GM23338 (cell line): ENCODE measurements at regions not wholly inside any gene's neighbourhood (a gene's known extent, or its start where the extent isn't known, plus 50 kb on each side); places are given as distances from the start of the nearest gene placed in this dataset.

Source experiments
- ATAC-seq: fragments of 200-7000 bp; cut with Tn5 transposase; 3 replicates; pipeline ENCODE4 v1.9.1; 2020
- DNase-seq: peaks from one replicate; pipeline ENCODE4 v3.0.0-alpha.2; 2015; ENCODE audit warnings: low spot score
- H2AFZ ChIP-seq: fragments of 200-600 bp; sonication (generic); 2 replicates; pipeline ENCODE4 v1.8.0; 2016; ENCODE audit warnings: antibody characterized with exemption, mild to moderate bottlenecking, moderate library complexity
- H3F3A ChIP-seq: fragments of 200-600 bp; sonication (generic); replicated peaks from 2 replicates; pipeline ENCODE4 v1.8.0; 2017; ENCODE audit warnings: antibody characterized with exemption, mixed run types, low read depth
- H3K27ac ChIP-seq: fragments of 200-600 bp; sonication (generic); 2 replicates; pipeline ENCODE4 v1.6.1; 2016; ENCODE audit warnings: low read depth
- H3K27me3 ChIP-seq: fragments of 200-600 bp; sonication (generic); 2 replicates; pipeline ENCODE4 v1.8.0; 2016; ENCODE audit warnings: mild to moderate bottlenecking, mixed run types, moderate library complexity; ENCODE audit not compliant: insufficient read depth
- H3K36me3 ChIP-seq: fragments of 200-600 bp; sonication (generic); 2 replicates; pipeline ENCODE4 v1.8.0; 2016; ENCODE audit warnings: mild to moderate bottlenecking; ENCODE audit not compliant: insufficient read depth
- H3K4me1 ChIP-seq: fragments of 200-600 bp; sonication (generic); 2 replicates; pipeline ENCODE4 v1.8.0; 2016; ENCODE audit warnings: mild to moderate bottlenecking, moderate library complexity; ENCODE audit not compliant: insufficient read depth
- H3K4me2 ChIP-seq: fragments of 200-600 bp; sonication (generic); 2 replicates; pipeline ENCODE4 v1.7.1; 2017; ENCODE audit warnings: mixed run types
- H3K4me3 ChIP-seq: fragments of 200-600 bp; sonication (generic); 2 replicates; pipeline ENCODE4 v1.6.1; 2016; ENCODE audit warnings: mixed run types
- H3K79me2 ChIP-seq: fragments of 200-600 bp; sonication (generic); replicated peaks from 2 replicates; pipeline ENCODE4 v1.8.0; 2017; ENCODE audit warnings: mild to moderate bottlenecking; ENCODE audit not compliant: insufficient read depth
- H3K9me2 ChIP-seq: fragments of 200-600 bp; sonication (generic); 2 replicates; pipeline ENCODE4 v1.8.0; 2017; ENCODE audit not compliant: insufficient read depth
- H4K20me1 ChIP-seq: fragments of 200-600 bp; sonication (generic); replicated peaks from 2 replicates; pipeline ENCODE4 v1.8.0; 2017; ENCODE audit warnings: mild to moderate bottlenecking; ENCODE audit not compliant: insufficient read depth
- H3K27ac Mint-ChIP-seq: 2 replicates; pipeline ENCODE4 v1.8.0; 2020; ENCODE audit warnings: inconsistent platforms, mild to moderate bottlenecking, moderate library complexity, mixed read lengths
- H3K27me3 Mint-ChIP-seq: 3 replicates; pipeline ENCODE4 v1.8.0; 2022; ENCODE audit warnings: low read depth, mild to moderate bottlenecking, moderate library complexity, mixed read lengths, inconsistent platforms; ENCODE audit not compliant: insufficient read depth, poor library complexity
- H3K36me3 Mint-ChIP-seq: 3 replicates; pipeline ENCODE4 v1.8.0; 2021; ENCODE audit warnings: low read depth, mild to moderate bottlenecking, inconsistent platforms, moderate library complexity, mixed read lengths
- H3K4me1 Mint-ChIP-seq: 3 replicates; pipeline ENCODE4 v1.8.0; 2020; ENCODE audit warnings: mild to moderate bottlenecking, inconsistent platforms, mixed read lengths
- H3K4me3 Mint-ChIP-seq: 3 replicates; pipeline ENCODE4 v1.8.0; 2021; ENCODE audit warnings: moderate library complexity, mild to moderate bottlenecking, inconsistent platforms, mixed read lengths
- H3K9me3 Mint-ChIP-seq: 3 replicates; pipeline ENCODE4 v1.8.0; 2020; ENCODE audit warnings: moderate library complexity, mild to moderate bottlenecking, inconsistent platforms, mixed read lengths
- CREB1 ChIP-seq: fragments of 250-450 bp; sonication (Bioruptor Pico); IDR thresholded peaks from 2 replicates; pipeline ENCODE4 v1.5.0; 2020; ENCODE audit warnings: low read depth, mild to moderate bottlenecking, moderate library complexity
- EZH2phosphoT487 ChIP-seq: fragments of 200-600 bp; sonication (generic); IDR thresholded peaks from one replicate; pipeline ENCODE4 v1.8.1; 2018; ENCODE audit warnings: antibody characterized with exemption; ENCODE audit not compliant: unreplicated experiment
- POLR2AphosphoS5 ChIP-seq: IDR thresholded peaks from 2 replicates; pipeline ENCODE4 v1.6.1; 2016; ENCODE audit warnings: antibody characterized with exemption, low read depth
- ZNF114 ChIP-seq: fragments of 250-450 bp; sonication (Bioruptor Pico); IDR thresholded peaks from 2 replicates; pipeline ENCODE4 v1.5.0; 2020; ENCODE audit warnings: mild to moderate bottlenecking, moderate library complexity
- TF ChIP-seq, protein P1 (sequence below): fragments of 250-450 bp; sonication (Bioruptor Pico); IDR thresholded peaks from 2 replicates; pipeline ENCODE4 v1.5.0; 2020; ENCODE audit warnings: mild to moderate bottlenecking, moderate library complexity

DNA sequence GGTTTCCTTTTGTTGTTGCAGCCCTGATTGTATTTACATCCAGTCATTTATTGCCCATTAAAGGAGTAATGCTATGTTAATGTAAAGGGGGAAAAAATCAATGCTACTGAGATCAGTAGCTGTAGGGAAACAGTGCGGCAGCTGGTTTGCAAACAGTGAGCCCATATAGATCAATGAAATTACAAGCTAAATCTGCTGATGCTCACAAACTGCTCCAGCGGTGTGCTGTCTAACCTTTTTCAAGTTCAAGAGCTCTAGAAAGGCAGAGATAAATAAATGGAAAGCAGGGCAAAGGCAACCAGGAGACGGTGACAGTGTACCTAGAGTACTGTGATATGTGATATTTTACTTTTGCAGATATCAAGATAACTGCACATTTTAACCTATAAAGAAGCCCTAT is 449.0 kb upstream of the MMS22L start:
- H3K79me2 ChIP-seq, result no peaks in the 10 kb centered on the region
- H3K4me2 ChIP-seq, result no peak overlapping the region
- H3K4me1 ChIP-seq, result peaks cover 5% of the 10 kb centered on the region; the same call in 1 of the 2 replicates
- peaks cover 6% of the 10 kb centered on the region; the same call in 2 of the 3 replicates for H3K4me1 Mint-ChIP-seq
- DNase-seq (no peak), ATAC-seq (no peak)
- TF ChIP-seq CREB1 (CRISPR knock-in tag) (no peak), EZH2phosphoT487 (no peak), POLR2AphosphoS5 (no peak), ZNF114 (CRISPR knock-in tag) (no peak)
- TF ChIP-seq, protein P1, sequence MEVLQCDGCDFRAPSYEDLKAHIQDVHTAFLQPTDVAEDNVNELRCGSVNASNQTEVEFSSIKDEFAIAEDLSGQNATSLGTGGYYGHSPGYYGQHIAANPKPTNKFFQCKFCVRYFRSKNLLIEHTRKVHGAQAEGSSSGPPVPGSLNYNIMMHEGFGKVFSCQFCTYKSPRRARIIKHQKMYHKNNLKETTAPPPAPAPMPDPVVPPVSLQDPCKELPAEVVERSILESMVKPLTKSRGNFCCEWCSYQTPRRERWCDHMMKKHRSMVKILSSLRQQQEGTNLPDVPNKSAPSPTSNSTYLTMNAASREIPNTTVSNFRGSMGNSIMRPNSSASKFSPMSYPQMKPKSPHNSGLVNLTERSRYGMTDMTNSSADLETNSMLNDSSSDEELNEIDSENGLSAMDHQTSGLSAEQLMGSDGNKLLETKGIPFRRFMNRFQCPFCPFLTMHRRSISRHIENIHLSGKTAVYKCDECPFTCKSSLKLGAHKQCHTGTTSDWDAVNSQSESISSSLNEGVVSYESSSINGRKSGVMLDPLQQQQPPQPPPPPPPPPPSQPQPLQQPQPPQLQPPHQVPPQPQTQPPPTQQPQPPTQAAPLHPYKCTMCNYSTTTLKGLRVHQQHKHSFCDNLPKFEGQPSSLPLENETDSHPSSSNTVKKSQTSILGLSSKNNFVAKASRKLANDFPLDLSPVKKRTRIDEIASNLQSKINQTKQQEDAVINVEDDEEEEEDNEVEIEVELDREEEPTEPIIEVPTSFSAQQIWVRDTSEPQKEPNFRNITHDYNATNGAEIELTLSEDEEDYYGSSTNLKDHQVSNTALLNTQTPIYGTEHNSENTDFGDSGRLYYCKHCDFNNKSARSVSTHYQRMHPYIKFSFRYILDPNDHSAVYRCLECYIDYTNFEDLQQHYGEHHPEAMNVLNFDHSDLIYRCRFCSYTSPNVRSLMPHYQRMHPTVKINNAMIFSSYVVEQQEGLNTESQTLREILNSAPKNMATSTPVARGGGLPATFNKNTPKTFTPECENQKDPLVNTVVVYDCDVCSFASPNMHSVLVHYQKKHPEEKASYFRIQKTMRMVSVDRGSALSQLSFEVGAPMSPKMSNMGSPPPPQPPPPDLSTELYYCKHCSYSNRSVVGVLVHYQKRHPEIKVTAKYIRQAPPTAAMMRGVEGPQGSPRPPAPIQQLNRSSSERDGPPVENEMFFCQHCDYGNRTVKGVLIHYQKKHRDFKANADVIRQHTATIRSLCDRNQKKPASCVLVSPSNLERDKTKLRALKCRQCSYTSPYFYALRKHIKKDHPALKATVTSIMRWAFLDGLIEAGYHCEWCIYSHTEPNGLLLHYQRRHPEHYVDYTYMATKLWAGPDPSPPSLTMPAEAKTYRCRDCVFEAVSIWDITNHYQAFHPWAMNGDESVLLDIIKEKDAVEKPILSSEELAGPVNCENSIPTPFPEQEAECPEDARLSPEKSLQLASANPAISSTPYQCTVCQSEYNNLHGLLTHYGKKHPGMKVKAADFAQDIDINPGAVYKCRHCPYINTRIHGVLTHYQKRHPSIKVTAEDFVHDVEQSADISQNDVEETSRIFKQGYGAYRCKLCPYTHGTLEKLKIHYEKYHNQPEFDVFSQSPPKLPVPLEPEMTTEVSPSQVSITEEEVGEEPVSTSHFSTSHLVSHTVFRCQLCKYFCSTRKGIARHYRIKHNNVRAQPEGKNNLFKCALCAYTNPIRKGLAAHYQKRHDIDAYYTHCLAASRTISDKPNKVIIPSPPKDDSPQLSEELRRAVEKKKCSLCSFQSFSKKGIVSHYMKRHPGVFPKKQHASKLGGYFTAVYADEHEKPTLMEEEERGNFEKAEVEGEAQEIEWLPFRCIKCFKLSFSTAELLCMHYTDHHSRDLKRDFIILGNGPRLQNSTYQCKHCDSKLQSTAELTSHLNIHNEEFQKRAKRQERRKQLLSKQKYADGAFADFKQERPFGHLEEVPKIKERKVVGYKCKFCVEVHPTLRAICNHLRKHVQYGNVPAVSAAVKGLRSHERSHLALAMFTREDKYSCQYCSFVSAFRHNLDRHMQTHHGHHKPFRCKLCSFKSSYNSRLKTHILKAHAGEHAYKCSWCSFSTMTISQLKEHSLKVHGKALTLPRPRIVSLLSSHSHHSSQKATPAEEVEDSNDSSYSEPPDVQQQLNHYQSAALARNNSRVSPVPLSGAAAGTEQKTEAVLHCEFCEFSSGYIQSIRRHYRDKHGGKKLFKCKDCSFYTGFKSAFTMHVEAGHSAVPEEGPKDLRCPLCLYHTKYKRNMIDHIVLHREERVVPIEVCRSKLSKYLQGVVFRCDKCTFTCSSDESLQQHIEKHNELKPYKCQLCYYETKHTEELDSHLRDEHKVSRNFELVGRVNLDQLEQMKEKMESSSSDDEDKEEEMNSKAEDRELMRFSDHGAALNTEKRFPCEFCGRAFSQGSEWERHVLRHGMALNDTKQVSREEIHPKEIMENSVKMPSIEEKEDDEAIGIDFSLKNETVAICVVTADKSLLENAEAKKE (CRISPR knock-in tag), result no peak
- H3K4me3 ChIP-seq, result no peak overlapping the region
- H3K27ac ChIP-seq, result no peak overlapping the region
- H3K36me3 Mint-ChIP-seq, result no peaks in the 10 kb centered on the region
- H3F3A ChIP-seq, result no peaks in the 10 kb centered on the region
- H3K9me2 ChIP-seq, result no peaks in the 10 kb centered on the region
- no peaks in the 10 kb centered on the region for H3K27me3 ChIP-seq
- 0 out of 2 replicates have a peak overlapping the region, but pooled peaks have one; percentile 23 for H2AFZ ChIP-seq
- no peak overlapping the region for H3K4me3 Mint-ChIP-seq
- H3K36me3 ChIP-seq, result no peaks in the 10 kb centered on the region
- H3K27me3 Mint-ChIP-seq, result no peaks in the 10 kb centered on the region
- H3K9me3 Mint-ChIP-seq, result 0 out of 3 replicates have a peak, but pooled peaks cover 2% of the 10 kb centered on the region
- H4K20me1 ChIP-seq, result no peaks in the 10 kb centered on the region
- no peak overlapping the region for H3K27ac Mint-ChIP-seq

DNA sequence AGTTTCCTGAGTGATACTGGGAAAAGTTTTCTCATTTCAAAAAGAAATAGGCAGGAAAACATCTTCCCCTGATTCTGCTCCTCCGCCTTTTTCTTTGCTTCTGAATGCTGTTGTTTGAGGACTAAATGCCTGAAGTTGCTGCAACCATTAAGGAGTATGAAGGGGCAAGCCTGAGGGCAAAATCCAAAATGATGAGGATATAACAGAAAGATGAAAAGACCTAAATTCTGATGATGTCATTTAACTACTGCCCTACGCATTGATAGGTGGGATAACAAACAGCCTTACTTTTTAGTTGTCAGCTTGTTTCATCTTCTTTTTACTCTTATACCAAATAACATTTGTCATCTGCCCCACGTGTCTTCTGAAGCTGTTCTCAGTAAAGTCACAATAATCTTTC is 474.6 kb upstream of the MMS22L start:
- Histone ChIP-seq H3K27ac (no peak overlapping the region), H3K27me3 (no peaks in the 10 kb centered on the region), H3K9me2 (peaks cover 8% of the 10 kb centered on the region; the same call in 1 of the 2 replicates), H3K79me2 (no peaks in the 10 kb centered on the region), H4K20me1 (no peaks in the 10 kb centered on the region), H3K4me1 (0 out of 2 replicates have a peak, but pooled peaks cover under 1% of the 10 kb centered on the region), H3K4me2 (no peak overlapping the region), H3F3A (no peaks in the 10 kb centered on the region), H3K36me3 (no peaks in the 10 kb centered on the region), H2AFZ (peak overlapping the region; percentile 85), H3K4me3 (no peak overlapping the region)
- ATAC-seq, result no peak
- no peak overlapping the region for H3K27ac Mint-ChIP-seq
- H3K9me3 Mint-ChIP-seq, result no peaks in the 10 kb centered on the region
- no peaks in the 10 kb centered on the region for H3K27me3 Mint-ChIP-seq
- no peaks in the 10 kb centered on the region for H3K36me3 Mint-ChIP-seq
- 0 out of 3 replicates have a peak, but pooled peaks cover 2% of the 10 kb centered on the region for H3K4me1 Mint-ChIP-seq
- no peak overlapping the region for H3K4me3 Mint-ChIP-seq
- no peak for DNase-seq
- TF ChIP-seq, protein P1 (CRISPR knock-in tag), result no peak
